GM21786 (cell line): ENCODE measurements at regions not wholly inside any gene's neighbourhood (a gene's known extent, or its start where the extent isn't known, plus 50 kb on each side); places are given as distances from the start of the nearest gene placed in this dataset.

Experiments
- ATAC-seq: cut with Tn5 transposase; IDR thresholded peaks from one replicate; pipeline ENCODE4 v1.9.1; 2021; ENCODE audit not compliant: unreplicated experiment

DNA sequence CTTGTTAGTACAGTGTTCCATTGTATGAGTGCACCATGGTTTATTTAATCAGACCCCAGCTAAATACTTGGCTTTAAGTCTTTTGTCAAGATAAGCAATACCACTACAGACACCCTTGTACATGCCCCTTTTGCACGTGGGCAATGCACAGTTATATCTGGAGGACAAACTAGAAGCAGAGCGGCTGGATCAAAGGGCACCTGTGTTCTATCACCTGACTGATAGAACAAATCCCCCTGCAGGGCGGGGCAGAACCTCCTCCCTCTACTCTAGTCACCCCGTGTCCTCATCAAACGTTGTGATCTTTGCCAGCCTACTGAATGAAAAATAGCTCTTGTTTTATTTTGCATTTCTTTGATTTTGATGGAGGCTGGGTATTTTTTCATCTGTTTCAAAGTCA lies 314.9 kb downstream of the TLE3 start:
- no peak for ATAC-seq

DNA sequence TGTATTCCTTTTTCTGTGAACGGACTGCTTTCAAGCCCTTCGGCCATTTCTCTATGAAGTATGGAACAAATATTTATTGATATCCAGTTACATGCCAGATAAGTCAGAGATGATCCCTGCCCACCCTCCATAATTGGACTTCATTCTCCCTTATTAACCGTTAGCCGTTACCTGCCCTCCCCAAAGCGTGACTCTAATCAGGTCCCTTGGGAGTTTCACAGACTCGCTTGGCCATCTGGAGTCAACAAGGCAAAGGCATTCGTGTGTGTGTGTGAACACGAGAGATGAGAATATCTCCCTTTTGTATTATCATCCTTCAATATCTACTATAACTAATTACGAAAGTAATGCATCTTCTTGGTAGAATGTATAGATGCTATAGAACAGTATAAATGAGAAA lies 314.5 kb downstream of the TLE3 start:
- ATAC-seq = no peak

DNA sequence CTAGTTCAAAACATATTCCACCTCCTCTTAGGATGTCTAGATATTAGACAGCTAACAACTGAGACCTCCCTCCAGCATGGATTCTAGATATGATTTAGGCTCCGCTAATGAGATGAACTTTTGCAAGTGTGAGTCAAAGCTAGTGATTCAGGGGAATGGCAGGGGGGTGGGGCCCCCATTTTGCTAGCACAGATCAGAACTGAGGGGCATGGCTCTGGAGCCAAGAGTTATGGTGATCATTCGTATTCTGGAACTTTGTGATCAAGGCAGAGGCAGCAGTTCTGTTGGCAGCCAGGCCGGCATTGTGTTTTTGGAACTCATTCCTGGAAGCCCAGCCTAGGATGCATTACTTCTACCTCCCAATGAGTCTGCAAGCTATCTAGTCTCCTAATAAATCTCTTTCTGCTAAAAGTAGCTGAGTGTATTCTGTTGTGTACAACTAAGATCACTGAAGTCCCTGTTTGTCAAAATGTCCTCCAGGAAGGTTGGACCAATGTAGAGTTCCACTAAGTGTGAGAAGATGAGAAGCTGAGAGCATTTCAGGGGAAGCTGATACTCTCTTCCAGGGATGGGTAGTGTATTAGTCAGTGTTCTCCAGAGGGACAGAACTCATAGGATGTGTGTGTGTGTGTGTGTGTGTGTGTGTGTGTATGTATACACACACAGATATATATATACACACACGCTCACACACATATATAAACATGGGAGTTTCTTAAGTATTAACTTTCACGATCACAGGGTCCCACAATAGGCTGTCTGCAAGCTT lies 312.7 kb downstream of the TLE3 start:
- no peak for ATAC-seq

DNA sequence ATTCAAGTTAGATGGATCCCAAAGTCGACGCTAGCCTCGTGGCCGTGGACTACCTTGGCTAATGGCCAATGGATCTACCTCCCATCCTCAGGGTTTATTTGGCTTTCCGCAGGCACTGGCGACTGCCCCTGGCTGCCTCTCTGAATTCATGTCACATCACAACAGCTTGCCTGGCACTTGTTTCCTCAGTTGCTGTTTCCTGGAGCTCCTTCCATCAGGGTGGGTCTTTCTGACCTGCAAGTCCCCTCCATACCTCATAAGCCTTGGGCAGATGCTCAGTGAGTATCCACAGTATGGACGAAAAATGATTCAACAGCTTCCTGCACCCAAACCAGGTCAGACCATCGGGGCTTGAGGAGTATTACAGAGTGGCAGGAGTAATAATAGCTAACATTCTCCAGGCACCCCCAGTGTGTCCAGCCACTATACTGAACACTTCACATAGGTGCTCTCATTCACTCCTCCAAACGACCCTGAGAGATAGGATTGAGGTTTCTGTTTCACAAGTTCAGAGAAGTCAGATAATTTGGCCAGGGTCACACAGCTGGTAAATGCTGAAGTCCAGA lies 311.5 kb downstream of the TLE3 start:
- no peak for ATAC-seq

DNA sequence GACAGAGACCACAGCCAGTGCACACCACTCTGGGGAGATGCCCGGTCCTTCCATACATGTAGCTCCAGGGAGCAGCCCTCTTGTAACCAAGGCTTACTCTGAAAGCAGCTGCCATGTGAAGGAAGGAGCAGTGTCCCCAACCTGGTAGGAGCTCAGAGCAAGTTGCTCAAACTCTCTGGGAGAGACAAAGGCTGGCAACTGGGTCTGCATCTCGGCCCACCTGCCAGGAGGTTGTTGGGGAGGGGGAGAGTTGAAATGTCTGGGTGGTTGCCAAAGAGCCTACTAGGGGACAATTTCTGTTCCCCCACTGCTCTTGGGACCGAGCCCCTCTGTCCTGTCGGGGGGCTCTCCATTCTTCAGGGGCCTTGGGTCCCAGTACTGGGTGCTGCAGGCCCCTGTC lies 309.9 kb downstream of the TLE3 start:
- ATAC-seq = no peak

DNA sequence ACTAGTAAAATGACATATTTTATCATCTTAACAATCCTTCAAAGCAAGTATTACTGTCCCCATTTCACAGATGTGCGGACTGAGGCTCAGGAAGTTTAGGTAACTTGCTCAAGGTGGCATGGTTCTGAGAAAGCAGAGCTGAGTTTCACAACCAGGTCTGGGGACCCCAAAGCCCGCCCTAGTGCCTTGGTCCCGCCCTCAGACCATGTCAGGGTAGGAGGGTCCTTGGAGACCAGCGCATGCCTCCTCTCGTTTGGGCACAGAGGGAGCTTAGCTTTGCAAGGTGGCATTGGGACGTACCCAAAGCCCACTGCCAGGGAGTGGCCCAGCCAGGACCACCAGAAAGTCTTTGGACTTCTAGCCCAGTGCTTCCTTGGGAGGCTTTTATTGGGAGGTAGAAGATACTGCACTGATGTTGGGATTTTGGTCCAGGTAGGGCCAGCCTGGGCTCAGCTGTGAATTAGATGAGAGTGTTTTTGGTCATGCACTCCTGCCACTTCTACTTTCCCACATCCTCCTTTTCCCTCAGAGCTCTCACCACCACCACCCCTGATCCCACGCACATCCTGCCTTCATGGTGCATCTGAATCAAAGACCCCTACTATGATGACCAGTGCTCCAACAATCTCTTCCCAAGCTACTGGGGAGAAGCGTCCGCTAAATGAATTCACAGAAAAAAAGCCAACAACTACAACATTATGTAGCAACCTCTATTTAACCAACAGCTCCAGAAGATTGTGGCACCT lies 307.9 kb downstream of the TLE3 start:
- ATAC-seq = no peak

DNA sequence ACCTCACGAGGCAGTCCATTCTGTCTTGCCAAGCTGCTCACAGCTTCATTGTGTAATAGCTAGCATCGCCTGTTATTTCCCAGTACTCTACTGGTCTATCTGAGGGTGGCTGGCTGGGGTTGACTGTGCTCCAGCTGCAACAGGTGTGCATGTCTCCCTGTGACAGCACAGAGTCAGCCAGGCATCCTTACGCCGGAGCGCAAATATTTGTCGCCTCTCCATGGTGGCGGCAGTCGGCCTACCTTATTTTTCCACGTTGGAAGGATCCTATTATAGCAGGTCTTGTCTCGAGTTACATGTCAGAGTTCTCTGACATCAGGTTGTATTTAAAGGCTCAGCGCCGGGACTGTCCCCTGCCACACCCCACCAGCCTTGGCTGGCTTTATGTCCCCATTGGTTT lies 307.1 kb downstream of the TLE3 start:
- no peak for ATAC-seq

DNA sequence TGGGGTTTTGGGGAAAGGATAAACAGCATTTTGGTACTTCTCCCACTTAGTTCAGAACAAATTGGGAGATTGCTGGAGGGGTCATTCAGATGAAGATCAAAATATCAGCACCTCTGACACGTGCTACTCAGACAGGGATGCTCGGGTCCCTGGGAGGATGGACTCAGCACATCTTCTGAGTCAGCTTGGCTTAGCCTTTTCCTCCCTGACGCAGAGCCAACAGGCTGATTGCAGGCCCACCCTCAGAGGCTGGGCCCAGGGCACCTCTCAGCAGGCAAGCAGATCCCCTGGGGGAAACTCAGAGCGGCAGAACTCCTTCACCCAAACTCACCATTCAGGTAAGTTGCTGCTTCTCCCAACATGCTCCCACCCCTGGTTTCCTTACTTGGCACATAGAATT lies 304.9 kb downstream of the TLE3 start:
- no peak for ATAC-seq

DNA sequence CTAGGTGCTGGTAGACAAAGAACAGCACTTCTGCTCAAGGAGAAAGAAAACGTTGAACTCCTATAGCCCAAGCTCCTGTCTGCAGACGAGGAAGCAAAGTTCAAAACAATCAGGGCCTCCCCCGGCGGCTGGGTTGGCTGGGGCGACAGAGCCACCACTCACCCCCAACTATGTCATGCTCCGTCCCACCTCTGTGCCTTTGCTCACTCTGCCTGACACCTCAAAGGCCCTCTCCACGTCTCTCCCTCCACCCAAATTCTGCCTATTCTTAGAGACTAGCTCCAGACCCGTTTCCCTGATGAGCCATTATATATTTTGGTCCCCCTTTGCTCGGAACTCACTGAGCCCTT lies 304.3 kb downstream of the TLE3 start:
- ATAC-seq = no peak

DNA sequence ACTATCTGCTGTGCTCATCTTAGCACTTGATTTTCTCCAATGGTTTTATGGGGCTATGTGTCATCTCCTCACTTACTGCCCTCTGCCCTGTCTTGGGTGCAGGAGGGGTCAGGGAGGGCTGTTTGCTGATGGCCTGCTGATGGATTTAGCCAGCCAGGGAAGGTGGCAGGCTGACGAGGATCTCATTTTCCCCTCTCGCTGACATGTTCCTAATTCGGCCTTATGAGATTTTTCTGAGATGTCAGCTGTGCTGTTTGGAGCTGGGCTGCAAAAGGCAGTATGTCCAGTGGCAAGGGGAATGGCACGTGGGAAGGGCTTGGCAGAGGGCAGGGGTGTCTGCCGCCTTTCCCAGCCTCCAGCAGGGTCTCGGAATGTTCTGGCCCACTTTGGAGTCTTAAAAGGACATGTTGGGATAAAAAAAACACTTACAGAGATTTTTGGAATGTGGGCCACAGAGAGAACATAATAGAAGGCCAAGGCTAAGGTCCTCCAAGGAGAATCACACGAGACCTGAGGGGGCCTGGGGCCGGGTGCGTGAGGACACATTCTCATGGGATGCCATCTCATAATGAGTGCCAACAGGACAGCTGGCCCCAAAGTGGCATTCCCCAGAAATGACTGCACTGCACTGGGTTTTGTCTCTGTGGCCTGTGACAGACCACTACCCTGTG lies 303.8 kb downstream of the TLE3 start:
- no peak for ATAC-seq

DNA sequence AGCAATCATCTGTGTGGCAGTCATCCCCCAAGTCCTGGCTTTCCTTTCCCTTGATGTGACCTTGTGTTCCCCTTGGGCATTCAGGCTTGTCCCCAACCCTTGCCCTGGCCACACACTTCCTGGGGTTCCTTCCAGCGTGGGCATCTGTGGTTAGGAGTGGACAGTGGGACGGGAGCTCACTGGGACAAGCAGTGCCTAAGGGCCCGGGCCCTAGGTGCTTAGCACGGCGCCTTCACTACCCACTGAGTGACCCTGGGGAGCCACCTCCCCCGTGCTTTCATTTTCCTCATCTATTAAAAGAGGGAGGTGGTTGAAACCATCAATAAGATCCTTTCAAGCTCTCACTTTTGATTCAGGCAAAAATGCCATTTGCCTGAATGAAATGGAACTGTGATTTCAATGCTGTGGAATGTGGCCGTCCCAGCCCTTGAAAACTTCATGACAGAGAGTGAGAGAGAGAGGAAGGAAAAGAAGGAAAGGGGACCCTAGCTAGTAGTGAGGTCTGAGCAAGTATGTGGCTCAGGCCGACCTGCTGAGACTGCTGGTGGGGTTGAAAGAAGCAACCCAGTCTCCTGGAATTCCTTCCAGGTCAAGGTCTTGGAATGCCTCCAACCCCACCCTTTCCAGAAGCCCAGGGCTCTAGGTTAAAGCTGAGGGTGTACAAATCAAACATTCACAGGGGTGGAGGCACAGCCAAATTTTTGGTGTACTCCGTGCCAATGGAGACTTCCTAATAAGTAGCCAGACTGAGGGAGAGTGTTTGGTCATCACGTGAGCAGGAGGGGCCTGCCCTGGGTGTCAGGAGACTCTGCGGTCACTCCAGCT lies 302.9 kb downstream of the TLE3 start:
- ATAC-seq = no peak

DNA sequence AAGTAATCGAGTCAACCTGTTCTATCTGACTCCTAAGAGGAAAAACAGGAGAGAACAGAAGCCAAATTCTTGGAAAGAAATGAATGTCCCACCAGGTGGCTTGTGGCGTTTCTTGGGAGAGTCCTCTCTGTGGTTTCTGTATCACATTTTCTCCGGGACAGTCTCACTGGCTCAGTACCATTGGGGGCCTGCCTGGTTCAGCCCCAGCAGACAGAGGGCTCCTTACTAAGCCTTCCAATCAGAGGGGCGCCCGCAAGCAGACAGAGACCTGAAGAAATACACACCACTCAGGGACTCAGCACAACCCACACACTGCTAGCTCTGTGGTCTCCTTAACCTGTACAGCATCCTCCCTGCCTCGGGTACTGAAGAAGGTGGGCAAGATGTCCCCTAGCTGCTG lies 302.1 kb downstream of the TLE3 start:
- no peak for ATAC-seq

DNA sequence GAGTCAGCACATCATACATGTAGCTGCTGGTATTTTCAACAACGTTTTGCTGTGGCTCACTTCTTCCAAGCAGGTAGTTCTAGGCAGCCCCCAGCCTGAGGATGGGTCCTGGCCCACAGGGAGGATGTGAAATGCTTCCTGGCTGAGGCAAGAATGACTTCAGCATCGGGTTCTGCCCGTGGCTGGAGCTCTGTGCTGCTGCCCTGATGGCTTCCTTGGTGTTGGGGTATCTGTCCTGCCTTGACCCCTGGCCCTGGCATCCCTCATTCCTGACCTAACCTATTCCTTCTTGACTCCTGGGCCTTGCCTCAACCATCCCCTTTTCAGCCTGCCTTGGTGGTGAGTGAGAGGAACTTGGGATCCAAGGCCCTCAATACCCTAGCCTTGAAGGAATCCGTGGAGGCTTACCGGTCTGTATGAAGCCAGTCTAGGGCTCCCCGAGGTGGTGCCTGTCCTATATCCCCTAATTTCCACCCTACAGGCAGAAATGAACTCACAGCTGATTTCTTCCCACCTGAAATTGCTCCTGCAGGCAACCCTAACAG lies 300.6 kb downstream of the TLE3 start:
- ATAC-seq = no peak

DNA sequence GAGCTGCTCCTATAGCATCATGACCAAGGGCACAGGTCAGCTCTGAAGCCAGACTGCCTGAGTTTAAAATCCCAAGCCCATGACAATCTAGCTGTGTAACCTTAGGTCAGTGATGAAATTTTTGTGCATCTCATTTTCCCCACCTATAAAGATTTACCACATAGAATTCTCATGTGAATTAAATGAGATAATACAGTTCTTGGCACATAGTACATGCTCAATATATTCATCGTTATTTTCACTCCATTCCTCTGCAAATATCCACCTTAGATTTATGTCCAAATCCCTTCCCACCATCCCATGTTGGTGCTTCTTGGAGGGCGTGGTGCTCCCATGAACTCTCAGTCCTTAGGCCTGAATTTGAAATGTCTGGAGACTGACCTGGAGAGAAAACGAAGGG lies 300.1 kb downstream of the TLE3 start:
- ATAC-seq = no peak

DNA sequence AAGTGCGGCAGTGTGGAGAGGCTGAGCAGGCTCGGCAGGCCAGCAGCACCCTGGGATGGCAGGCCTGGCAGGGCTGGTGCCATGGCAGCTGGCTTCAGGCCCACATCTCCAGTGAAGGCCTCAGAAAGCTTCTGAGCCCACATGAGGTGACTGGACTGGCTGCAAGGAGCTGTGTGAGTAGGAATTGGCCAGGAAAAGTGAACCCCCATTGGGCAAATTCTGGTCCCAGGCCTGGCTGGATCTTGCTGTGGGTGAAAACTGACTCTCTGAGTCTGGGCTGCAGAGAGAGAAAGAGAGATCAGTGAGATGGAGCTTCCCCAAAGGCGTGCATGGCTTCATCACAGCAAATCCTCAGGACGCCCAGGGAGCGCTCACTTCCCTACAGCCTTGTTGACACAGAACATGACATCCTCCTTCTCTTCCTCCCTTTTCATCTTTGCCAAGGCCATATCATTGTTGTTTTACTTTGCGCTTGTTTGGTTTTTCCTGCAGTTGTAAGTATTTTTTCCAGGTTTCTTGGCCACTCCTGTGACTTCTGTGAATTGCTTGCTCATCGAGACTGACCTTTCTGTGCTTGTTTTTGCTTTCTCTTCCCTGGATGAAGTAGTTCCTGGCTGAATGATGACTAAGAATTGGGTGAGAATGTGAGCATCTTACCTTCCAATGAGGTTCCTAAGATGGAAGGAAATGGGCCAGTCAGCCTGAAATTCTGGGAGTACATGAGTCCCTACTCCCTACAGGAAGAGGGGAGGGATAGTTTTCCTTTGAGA lies 299.1 kb downstream of the TLE3 start:
- ATAC-seq = no peak

DNA sequence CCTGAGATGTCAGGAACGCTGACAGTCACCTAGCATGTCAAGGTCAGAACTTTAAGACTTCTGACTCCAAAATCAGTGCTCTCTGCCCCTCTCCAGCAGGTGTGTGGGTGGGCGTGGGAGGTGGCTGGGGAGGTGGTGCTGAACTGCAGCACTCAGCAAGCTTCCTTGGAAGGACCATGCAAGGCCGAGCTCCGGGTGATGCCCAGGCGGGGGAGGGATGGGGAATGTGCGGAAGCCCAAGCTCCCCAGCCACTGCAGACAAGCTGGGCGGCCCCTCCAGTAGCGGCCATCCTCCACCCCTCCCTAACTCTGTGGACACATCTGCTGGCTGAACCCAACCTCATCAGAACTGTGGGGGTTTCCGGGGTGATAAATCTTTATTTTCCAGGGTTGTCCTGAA lies 296.6 kb downstream of the TLE3 start:
- ATAC-seq = no peak

DNA sequence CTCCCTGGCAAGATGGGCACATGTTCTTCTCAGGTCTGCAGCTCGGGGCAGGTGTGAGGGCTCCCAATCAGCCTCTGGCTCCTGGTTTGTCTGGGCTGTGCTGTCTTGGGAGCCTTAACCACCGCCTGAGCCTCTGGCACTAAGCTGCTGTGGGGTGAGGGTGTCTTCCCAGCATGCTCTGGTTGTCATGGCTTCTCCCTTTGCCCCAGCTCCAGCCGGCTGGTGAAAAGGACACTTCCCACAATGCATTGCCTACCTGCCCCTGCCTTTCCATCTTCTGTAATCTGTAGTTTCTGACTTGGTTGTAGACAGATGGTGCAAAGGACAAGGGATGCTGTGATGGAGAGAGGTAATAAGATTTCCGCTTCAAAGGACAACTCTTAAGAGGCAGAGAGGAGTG lies 295.3 kb downstream of the TLE3 start:
- ATAC-seq = no peak

DNA sequence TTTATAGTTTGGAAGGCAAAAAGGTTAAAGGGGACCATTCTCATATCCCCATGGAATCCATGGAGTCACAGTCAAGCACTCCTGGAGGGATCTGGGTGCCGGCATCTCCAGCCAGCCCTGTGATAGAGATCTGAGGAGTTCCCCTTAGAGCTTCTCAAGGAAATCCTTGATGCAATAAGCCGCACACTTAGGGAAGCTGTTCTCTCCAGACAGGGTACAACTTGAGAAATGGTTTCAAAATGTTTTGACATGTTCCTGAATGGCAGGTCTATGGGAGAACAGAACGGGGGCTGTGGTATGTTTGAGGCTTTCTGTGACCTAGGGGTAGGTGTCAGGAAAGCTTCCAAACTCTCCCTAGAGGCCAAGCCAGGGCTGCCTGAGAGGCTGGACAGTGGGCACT lies 292.9 kb downstream of the TLE3 start:
- no peak for ATAC-seq

DNA sequence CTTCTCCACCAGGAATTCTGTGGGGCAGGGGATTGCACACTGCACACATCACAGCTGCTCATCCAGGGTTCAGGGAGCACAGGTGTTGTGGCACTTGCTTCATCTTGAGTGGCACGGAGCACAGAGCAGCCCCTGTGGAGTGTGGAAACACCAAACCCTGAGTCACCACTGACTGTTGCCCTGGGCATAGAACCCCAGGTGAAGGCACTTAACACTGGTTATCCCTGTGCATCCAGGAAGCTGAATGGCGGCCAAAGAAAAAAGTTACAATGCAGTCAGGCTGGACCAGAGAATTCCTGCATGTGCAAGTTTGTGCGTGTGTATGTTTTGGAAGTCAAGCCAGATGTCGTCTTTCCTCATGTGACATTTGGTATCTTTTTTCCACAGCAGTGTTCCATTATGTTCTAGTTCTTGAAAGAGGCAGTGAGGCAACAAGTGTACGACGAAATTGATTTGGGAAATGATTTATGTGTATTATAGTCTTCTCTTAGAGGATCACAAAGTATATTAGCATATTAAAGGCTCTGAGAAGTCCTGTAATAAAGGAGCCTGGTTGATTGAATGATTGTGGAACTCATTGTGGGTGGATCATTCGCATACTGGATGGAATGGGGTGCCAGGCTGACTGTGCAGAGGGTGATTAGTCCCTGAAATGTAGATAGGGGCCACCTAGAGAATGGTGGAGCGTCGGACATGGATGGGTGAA lies 292.3 kb downstream of the TLE3 start:
- no peak for ATAC-seq
